ENCODE measurements at regions not wholly inside any gene's neighbourhood (a gene's known extent, or its start where the extent isn't known, plus 50 kb on each side); places are given as distances from the start of the nearest gene placed in this dataset.

- ChIA-PET CTCF (no interaction called here), POLR2A (no interaction called here)
- TF ChIP-seq, protein P1, sequence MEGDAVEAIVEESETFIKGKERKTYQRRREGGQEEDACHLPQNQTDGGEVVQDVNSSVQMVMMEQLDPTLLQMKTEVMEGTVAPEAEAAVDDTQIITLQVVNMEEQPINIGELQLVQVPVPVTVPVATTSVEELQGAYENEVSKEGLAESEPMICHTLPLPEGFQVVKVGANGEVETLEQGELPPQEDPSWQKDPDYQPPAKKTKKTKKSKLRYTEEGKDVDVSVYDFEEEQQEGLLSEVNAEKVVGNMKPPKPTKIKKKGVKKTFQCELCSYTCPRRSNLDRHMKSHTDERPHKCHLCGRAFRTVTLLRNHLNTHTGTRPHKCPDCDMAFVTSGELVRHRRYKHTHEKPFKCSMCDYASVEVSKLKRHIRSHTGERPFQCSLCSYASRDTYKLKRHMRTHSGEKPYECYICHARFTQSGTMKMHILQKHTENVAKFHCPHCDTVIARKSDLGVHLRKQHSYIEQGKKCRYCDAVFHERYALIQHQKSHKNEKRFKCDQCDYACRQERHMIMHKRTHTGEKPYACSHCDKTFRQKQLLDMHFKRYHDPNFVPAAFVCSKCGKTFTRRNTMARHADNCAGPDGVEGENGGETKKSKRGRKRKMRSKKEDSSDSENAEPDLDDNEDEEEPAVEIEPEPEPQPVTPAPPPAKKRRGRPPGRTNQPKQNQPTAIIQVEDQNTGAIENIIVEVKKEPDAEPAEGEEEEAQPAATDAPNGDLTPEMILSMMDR (IDR thresholded peaks at IDR 0.05; ENCODE audit: insufficient read depth, low read length, missing control alignments), result no peak
- DNase-seq (ENCODE audit: low read depth, low spot score), result no peak
- no peak overlapping the region for H3K4me3 ChIP-seq (ENCODE audit: low read depth, low read length)
Measured at GRCh38 chr2:129103936-129104878, 785.5 kb upstream of the HS6ST1 start.

DNA sequence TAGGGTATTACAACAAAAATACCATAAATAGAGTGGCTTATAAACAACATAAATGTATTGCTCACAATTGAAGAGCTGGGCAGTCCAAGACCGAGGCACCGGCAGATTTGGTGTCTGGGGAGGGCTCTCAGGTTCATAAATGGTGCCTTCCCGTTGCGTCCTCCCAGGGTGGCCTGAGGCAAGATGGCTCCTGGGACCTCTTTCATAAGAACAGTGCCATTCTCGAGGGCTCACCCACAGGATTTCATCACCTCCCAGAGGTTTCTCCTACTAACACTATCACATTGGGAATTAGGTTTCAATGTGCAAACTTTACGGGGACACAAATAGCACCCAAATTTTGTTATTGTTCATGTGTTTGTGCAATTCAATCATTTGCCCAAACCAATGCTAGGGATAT is 793.5 kb upstream of the HS6ST1 start:
- POLR2A ChIA-PET, result no interaction called here

DNA sequence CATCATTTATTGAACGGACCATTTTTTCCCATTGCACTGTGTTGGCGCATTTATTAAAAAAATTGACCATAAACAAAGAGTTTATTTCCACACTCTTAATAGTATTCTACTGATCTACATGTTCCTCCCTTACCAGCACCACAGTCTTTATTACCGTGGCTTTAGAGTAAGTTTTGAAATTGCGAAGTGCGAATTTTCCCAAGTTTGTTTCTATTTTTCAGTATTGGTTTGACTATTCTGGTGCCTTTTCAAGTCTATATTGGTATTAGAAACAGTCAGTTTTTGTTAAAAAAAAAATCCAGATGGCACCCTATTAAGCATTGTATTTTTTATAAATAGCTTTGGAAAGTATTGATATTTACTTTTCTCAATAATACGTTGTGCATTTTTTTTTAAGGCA is 795.1 kb upstream of the HS6ST1 start:
- ChIA-PET POLR2A (no interaction called here), CTCF (no interaction called here)
- TF ChIP-seq, protein P1 (IDR thresholded peaks at IDR 0.05; ENCODE audit: insufficient read depth, low read length, missing control alignments), result no peak
- no peak overlapping the region for H3K4me3 ChIP-seq (ENCODE audit: low read depth, low read length)
- DNase-seq (ENCODE audit: low read depth, low spot score), result no peak

More for the DNA sequence above, 793.5 kb upstream of the HS6ST1 start:
- CTCF ChIA-PET, result no interaction called here
- TF ChIP-seq, protein P1 (IDR thresholded peaks at IDR 0.05; ENCODE audit: insufficient read depth, low read length, missing control alignments), result no peak
- DNase-seq (ENCODE audit: low read depth, low spot score), result no peak
- no peak overlapping the region for H3K4me3 ChIP-seq (ENCODE audit: low read depth, low read length)

DNA sequence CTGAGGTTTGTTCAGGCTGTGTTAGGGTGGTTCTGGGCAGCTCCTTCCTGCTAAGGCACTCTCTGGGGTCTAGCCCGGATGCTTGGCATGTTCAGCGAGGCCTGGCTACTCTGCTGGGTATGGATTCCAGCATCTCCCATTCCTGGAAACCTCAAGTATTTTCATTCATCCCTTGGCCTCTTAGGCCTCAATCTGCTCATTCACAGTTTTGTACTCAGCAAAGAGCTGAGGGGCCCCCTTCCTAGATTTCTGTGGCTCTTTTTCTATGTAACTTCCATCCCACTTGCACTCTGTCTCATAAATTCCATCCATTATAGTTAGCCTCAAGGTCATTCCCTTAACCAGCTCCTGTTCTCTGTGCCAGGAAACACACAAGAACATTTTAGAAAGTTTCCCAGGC is 798.8 kb upstream of the HS6ST1 start:
- H3K4me3 ChIP-seq (ENCODE audit: low read depth, low read length), result no peak overlapping the region
- CTCF ChIA-PET, result no interaction called here
- POLR2A ChIA-PET, result no interaction called here
- TF ChIP-seq, protein P1 (IDR thresholded peaks at IDR 0.05; ENCODE audit: insufficient read depth, low read length, missing control alignments), result no peak
- no peak for DNase-seq (ENCODE audit: low read depth, low spot score)

DNA sequence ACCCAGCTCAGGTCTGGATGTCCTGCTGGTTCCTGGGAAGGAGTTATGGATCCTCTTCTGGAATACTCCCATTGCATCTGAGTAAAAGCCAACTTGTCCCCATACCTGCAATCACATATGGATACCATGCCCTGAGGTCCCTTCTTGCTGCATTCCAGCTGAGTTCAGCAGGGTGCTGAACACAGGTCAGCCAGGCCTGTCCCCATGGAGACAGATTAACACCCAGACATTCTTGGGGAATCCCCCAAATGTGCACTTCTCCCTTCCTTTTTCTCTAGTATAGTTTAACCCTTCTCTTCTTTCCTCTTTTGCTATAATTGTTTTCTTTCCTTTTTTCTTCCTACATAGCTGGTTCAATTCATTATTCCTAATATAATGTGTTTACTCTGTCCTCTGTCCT is 799.6 kb upstream of the HS6ST1 start:
- TF ChIP-seq, protein P1 (IDR thresholded peaks at IDR 0.05; ENCODE audit: insufficient read depth, low read length, missing control alignments), result no peak
- DNase-seq (ENCODE audit: low read depth, low spot score), result no peak
- POLR2A ChIA-PET, result no interaction called here
- CTCF ChIA-PET, result no interaction called here
- H3K4me3 ChIP-seq (ENCODE audit: low read depth, low read length), result no peak overlapping the region

GRCh38 chr2:129129087-129129486 is 810.4 kb upstream of the HS6ST1 start:
- no peak for DNase-seq (ENCODE audit: low read depth, low spot score)
- CTCF ChIA-PET, result no interaction called here
- TF ChIP-seq, protein P1 (IDR thresholded peaks at IDR 0.05; ENCODE audit: insufficient read depth, low read length, missing control alignments), result no peak
- no peak overlapping the region for H3K4me3 ChIP-seq (ENCODE audit: low read depth, low read length)
- POLR2A ChIA-PET, result no interaction called here

Data from AG04449 (cell line).